ELF-1 (cell line): ENCODE measurements at regions not wholly inside any gene's neighbourhood (a gene's known extent, or its start where the extent isn't known, plus 50 kb on each side); places are given as distances from the start of the nearest gene placed in this dataset.

ENCODE experiments used
- DNase-seq: peaks from one replicate; pipeline ENCODE4 v3.0.0-alpha.2; 2016; ENCODE audit warnings: low read depth, low spot score

GRCh38 chr16:79758615-79759346 is 158.2 kb upstream of the MAF start:
- DNase-seq, result no peak

- DNase-seq, result no peak
Measured at GRCh38 chr16:79757968-79758367, 157.4 kb upstream of the MAF start.

GRCh38 chr16:79757163-79757562 is 156.6 kb upstream of the MAF start:
- DNase-seq, result no peak

- no peak for DNase-seq
Measured at GRCh38 chr16:79756571-79756970, 156.0 kb upstream of the MAF start.

- no peak for DNase-seq
Measured at GRCh38 chr16:79754501-79754900, 154.0 kb upstream of the MAF start.

GRCh38 chr16:79754081-79754480 is 153.5 kb upstream of the MAF start:
- DNase-seq, result no peak

- no peak for DNase-seq
Measured at GRCh38 chr16:79753286-79753685, 152.7 kb upstream of the MAF start.

GRCh38 chr16:79752396-79752795 is 151.9 kb upstream of the MAF start:
- DNase-seq, result no peak

GRCh38 chr16:79751471-79752184 is 151.1 kb upstream of the MAF start:
- DNase-seq, result no peak

GRCh38 chr16:79750311-79750710 is 149.8 kb upstream of the MAF start:
- DNase-seq, result no peak

- no peak for DNase-seq
Measured at GRCh38 chr16:79748629-79749028, 148.1 kb upstream of the MAF start.

GRCh38 chr16:79747688-79748087 is 147.2 kb upstream of the MAF start:
- DNase-seq, result no peak

- DNase-seq, result no peak
Measured at GRCh38 chr16:79740252-79740651, 139.7 kb upstream of the MAF start.

- no peak for DNase-seq
Measured at GRCh38 chr16:79735271-79735670, 134.7 kb upstream of the MAF start.

- no peak for DNase-seq
Measured at GRCh38 chr16:79734721-79735120, 134.2 kb upstream of the MAF start.

GRCh38 chr16:79728923-79729240 is 128.3 kb upstream of the MAF start:
- no peak for DNase-seq

GRCh38 chr16:79728048-79728922 is 127.7 kb upstream of the MAF start:
- DNase-seq, result no peak

GRCh38 chr16:79726902-79727301 is 126.4 kb upstream of the MAF start:
- no peak for DNase-seq

GRCh38 chr16:79725051-79725450 is 124.5 kb upstream of the MAF start:
- no peak for DNase-seq

GRCh38 chr16:79723583-79724168 is 123.1 kb upstream of the MAF start:
- DNase-seq, result peak; percentile 52

GRCh38 chr16:79721270-79721669 is 120.7 kb upstream of the MAF start:
- no peak for DNase-seq
